PFSK-1 (cell line): ENCODE measurements at regions not wholly inside any gene's neighbourhood (a gene's known extent, or its start where the extent isn't known, plus 50 kb on each side); places are given as distances from the start of the nearest gene placed in this dataset.

Experiments
- FOXP2 ChIP-seq: optimal IDR thresholded peaks from 2 replicates; pipeline ENCODE3; 2011; ENCODE audit warnings: borderline replicate concordance, control low read depth, inconsistent platforms; ENCODE audit not compliant: insufficient read depth; ENCODE audit errors: extremely low read length, extremely low read depth
- POLR2AphosphoS5 ChIP-seq: IDR thresholded peaks from 2 replicates; pipeline ENCODE4 v1.6.1; 2012; ENCODE audit warnings: low read depth, mild to moderate bottlenecking, control low read depth, low read length, moderate library complexity
- REST ChIP-seq, 2 experiments: IDR thresholded peaks; 2 replicates each; pipeline versions ENCODE4 v1.6.1 to v1.8.0; 2011 to 2012; ENCODE audit warnings: low read depth in 2 of 2, low read length in 2 of 2, control low read depth in 1 of 2, inconsistent platforms in 1 of 2, mild to moderate bottlenecking in 1 of 2, moderate library complexity in 1 of 2; ENCODE audit not compliant: insufficient read depth in 1 of 2
- SIN3A ChIP-seq: IDR thresholded peaks from 2 replicates; pipeline ENCODE4 v1.6.1; 2012; ENCODE audit warnings: mild to moderate bottlenecking, low read length, moderate library complexity, borderline replicate concordance; ENCODE audit not compliant: insufficient read depth
- TAF1 ChIP-seq: IDR thresholded peaks from 2 replicates; pipeline ENCODE4 v1.6.1; 2012; ENCODE audit warnings: low read length, control low read depth, borderline replicate concordance; ENCODE audit not compliant: insufficient read depth

- no peak for TF ChIP-seq POLR2AphosphoS5
- TF ChIP-seq TAF1: no peak
- TF ChIP-seq SIN3A: no peak
- no peak for TF ChIP-seq FOXP2
- no peak for TF ChIP-seq REST (IDR thresholded peaks at IDR 0.05; ENCODE audit: insufficient read depth in 1 of 2, low read depth in 2 of 2, low read length in 2 of 2)
These were observed 1068.8 kb downstream of the ARAP2 start for GRCh38 chr4:35175487-35175886.

DNA sequence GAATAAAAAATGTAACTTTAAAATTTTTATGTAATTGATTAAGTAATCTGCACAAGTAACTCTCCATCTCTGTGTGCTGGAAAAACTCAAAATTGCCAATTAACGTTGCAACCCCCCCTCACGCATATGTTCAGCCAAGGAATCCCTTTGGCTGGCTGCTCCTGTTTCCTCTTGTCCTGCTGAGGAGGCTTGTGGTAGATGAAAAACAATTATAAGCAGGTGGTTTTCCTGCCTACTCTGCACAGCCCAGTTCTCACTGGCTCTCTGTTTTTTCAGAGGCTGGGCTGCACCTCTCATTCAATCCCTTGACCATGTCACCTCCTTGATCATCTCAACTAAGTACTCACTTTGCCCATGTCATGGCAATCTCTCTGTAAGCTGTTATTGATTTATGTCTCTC lies 1068.4 kb downstream of the ARAP2 start:
- no peak for TF ChIP-seq FOXP2
- TF ChIP-seq SIN3A: no peak
- TF ChIP-seq REST (IDR thresholded peaks at IDR 0.05; ENCODE audit: insufficient read depth in 1 of 2, low read depth in 2 of 2, low read length in 2 of 2): no peak
- TF ChIP-seq TAF1: no peak
- no peak for TF ChIP-seq POLR2AphosphoS5

DNA sequence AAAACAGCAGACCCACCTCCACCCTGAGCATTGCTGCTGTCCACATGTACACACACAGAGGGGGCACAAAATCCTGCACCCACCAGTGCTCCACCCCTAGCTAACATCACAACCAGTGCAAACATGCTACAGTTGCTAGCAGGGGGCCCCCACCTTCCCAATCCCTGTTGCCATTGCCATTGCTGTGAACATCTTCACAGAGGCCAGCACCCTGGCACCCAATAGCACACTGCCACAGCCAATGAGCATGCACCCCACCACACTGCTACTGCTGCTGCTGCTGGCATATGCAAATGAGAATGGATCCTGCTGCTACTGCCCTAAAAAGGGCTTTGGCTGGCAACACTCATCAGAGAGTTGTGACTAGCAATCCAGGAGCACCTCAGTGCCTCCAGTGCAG lies 1061.9 kb downstream of the ARAP2 start:
- TF ChIP-seq REST (IDR thresholded peaks at IDR 0.05; ENCODE audit: insufficient read depth in 1 of 2, low read depth in 2 of 2, low read length in 2 of 2) (no peak), FOXP2 (no peak), POLR2AphosphoS5 (no peak), SIN3A (no peak)

- TF ChIP-seq TAF1: no peak
- TF ChIP-seq REST (IDR thresholded peaks at IDR 0.05; ENCODE audit: insufficient read depth in 1 of 2, low read depth in 2 of 2, low read length in 2 of 2): no peak
- TF ChIP-seq POLR2AphosphoS5: no peak
- no peak for TF ChIP-seq FOXP2
- TF ChIP-seq SIN3A: no peak
These were observed 1054.2 kb downstream of the ARAP2 start for GRCh38 chr4:35189988-35190613.

- TF ChIP-seq TAF1: no peak
- TF ChIP-seq POLR2AphosphoS5: no peak
- TF ChIP-seq REST (IDR thresholded peaks at IDR 0.05; ENCODE audit: insufficient read depth in 1 of 2, low read depth in 2 of 2, low read length in 2 of 2): no peak
These were observed 1042.9 kb downstream of the ARAP2 start for GRCh38 chr4:35201403-35201802.
